COLO829 (cell line): ENCODE measurements at regions not wholly inside any gene's neighbourhood (a gene's known extent, or its start where the extent isn't known, plus 50 kb on each side); places are given as distances from the start of the nearest gene placed in this dataset.
"Not testable (repeated sequence)": the region's sequence is repeated elsewhere in the genome, so short reads cannot be mapped to it uniquely, and the experiment has no call there.

Experiments
- DNase-seq: peaks from one replicate; pipeline ENCODE4 v3.0.0; 2012; ENCODE audit warnings: low spot score

GRCh38 chr4:44965435-44966095 lies 239.2 kb upstream of the GNPDA2 start:
- DNase-seq: no peak

GRCh38 chr4:44964086-44964485 lies 237.7 kb upstream of the GNPDA2 start:
- DNase-seq: not testable (repeated sequence)

- DNase-seq: no peak
Measured at GRCh38 chr4:44961001-44961755, 234.8 kb upstream of the GNPDA2 start.

GRCh38 chr4:44931720-44932119 lies 205.4 kb upstream of the GNPDA2 start:
- DNase-seq: no peak

- no peak for DNase-seq
Measured at GRCh38 chr4:44928785-44929184, 202.4 kb upstream of the GNPDA2 start.

- peak; percentile 14 for DNase-seq
Measured at GRCh38 chr4:44927399-44928380, 201.3 kb upstream of the GNPDA2 start.

GRCh38 chr4:44916411-44916810 lies 190.1 kb upstream of the GNPDA2 start:
- peak; percentile 5 for DNase-seq

GRCh38 chr4:44914748-44915147 lies 188.4 kb upstream of the GNPDA2 start:
- no peak for DNase-seq

- DNase-seq: no peak
Measured at GRCh38 chr4:44914223-44914622, 187.9 kb upstream of the GNPDA2 start.

- DNase-seq: no peak
Measured at GRCh38 chr4:44912980-44913379, 186.6 kb upstream of the GNPDA2 start.

GRCh38 chr4:44908565-44908964 lies 182.2 kb upstream of the GNPDA2 start:
- no peak for DNase-seq

- no peak for DNase-seq
Measured at GRCh38 chr4:44872246-44872645, 145.9 kb upstream of the GNPDA2 start.

GRCh38 chr4:44871133-44871532 lies 144.8 kb upstream of the GNPDA2 start:
- DNase-seq: no peak

- no peak for DNase-seq
Measured at GRCh38 chr4:44869985-44870384, 143.6 kb upstream of the GNPDA2 start.

- no peak for DNase-seq
Measured at GRCh38 chr4:44869222-44869882, 143.0 kb upstream of the GNPDA2 start.

GRCh38 chr4:44861756-44862155 lies 135.4 kb upstream of the GNPDA2 start:
- DNase-seq: no peak

- no peak for DNase-seq
Measured at GRCh38 chr4:44859477-44859876, 133.1 kb upstream of the GNPDA2 start.

- DNase-seq: no peak
Measured at GRCh38 chr4:44848466-44848865, 122.1 kb upstream of the GNPDA2 start.

GRCh38 chr4:44845993-44846392 lies 119.6 kb upstream of the GNPDA2 start:
- DNase-seq: no peak

- DNase-seq: no peak
Measured at GRCh38 chr4:44845309-44845708, 119.0 kb upstream of the GNPDA2 start.

- DNase-seq: no peak
Measured at GRCh38 chr4:44842531-44842930, 116.2 kb upstream of the GNPDA2 start.

GRCh38 chr4:44817930-44818329 lies 91.6 kb upstream of the GNPDA2 start:
- no peak for DNase-seq
